HG03558 (cell line): ENCODE measurements at regions not wholly inside any gene's neighbourhood (a gene's known extent, or its start where the extent isn't known, plus 50 kb on each side); places are given as distances from the start of the nearest gene placed in this dataset.

Source experiments
- ATAC-seq: cut with Tn5 transposase; IDR thresholded peaks from one replicate; pipeline ENCODE4 v1.9.1; 2021; ENCODE audit warnings: moderate number of reproducible peaks; ENCODE audit not compliant: unreplicated experiment; ENCODE audit errors: extremely low read depth

GRCh38 chr13:24041651-24042225 is 118.8 kb upstream of the SPATA13 start:
- no peak for ATAC-seq

- no peak for ATAC-seq
These were observed 117.6 kb upstream of the SPATA13 start for GRCh38 chr13:24042710-24043440.

DNA sequence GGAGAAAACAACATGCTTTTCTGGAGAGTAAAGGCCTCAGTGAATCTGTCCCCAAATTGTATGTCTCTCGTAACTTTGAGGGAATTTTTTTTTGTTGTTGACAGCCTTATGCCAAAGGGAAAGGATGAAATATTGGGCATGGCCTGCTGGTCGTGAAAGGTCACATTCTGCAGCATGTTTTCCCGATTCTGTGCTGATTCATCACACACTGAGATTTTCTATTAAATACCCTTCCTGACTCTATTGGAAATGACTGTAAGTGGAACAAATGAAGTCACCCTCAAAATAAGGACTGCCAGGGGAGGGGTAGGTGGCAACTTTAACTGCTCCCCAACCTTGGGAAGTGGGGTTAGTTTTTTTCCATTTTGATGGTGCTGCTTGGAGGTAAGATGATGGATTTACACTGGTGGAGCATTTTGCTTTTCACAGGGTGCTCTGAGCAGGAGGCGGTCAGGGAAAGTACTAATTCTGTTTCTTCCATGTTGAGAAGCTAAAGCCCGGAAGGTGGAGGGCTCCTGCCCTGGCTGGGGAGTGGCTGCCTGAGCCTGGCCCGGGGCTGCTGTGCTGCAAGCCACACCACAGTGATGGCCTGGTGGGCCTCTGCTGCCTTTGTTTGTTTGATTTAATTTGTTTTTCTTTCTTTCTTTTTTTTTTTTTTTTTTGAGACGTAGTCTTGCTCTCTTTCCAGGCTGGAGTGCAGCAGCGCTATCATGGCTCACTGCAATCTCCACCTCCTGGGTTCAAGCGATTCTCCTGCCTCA is 116.8 kb upstream of the SPATA13 start:
- ATAC-seq, result no peak

- ATAC-seq, result no peak
These were observed 114.9 kb upstream of the SPATA13 start for GRCh38 chr13:24045597-24045996.

DNA sequence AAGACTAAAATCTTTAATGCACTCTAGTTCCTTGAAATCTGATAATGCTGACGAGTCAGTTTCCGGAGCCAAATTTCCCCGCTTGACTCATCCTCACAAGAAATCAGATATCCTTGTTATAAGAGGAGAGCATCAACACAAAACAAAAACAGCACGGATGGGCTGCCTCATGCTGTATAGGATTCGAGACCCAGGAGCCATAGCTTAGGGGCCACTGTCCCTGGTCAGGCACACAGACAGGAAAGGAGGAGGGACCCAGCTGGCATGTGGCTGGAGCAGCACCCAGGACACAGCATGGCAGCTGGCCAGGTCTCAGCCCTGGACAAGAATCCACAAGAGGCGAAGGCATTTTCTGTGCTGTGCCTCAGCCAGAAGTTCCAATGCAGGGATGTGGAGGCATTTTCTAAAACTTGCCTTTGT is 110.2 kb upstream of the SPATA13 start:
- ATAC-seq, result no peak

- no peak for ATAC-seq
These were observed 109.5 kb upstream of the SPATA13 start for GRCh38 chr13:24050796-24051715.

DNA sequence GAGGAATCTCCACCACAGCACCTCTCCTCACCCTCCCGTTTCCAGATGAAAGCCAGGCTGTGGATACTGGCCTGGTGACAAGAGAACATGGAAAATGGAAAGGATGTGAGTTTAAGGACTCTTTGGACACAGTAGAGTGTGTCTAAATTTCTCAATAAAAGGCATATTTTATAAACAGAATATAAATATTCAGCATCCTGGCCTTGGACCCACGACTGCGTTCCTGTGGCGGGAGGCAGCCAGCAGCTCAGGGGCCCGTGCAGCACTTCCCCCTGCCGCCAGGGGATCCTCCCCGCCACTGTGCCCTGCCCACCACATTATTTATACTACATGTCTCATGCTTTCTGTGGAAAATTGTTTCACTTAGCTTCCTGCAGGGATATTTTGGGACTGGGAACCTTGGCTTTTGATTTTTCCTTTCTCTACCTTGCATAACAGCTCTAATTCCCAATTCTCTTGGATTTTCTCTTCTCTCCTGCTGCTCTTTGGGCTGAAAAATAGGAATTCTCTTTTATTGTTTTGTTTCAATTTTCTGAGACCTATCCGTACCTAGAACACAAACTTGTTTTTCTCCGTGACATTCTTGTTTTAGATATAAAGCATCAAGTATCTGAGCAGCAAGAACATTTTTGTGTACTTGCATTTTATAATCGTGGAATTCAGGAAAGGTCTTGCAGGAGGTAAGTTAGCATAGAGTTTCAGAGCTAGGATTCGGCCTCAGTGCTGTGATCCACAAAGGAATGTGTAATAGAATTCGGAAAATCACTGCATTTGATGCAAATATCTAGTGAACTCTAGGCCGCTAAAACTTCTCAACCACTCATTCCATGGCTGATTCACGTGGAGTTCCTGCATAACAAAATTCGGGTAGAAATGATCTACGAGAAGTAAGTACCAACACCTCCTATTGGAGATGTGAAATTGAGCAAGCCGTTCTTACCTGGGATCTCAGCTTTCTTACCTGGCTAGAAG is 107.7 kb upstream of the SPATA13 start:
- no peak for ATAC-seq

- ATAC-seq, result no peak
These were observed 106.8 kb upstream of the SPATA13 start for GRCh38 chr13:24053519-24054251.

- no peak for ATAC-seq
These were observed 103.8 kb upstream of the SPATA13 start for GRCh38 chr13:24056616-24057137.

GRCh38 chr13:24060993-24061392 is 99.5 kb upstream of the SPATA13 start:
- no peak for ATAC-seq

DNA sequence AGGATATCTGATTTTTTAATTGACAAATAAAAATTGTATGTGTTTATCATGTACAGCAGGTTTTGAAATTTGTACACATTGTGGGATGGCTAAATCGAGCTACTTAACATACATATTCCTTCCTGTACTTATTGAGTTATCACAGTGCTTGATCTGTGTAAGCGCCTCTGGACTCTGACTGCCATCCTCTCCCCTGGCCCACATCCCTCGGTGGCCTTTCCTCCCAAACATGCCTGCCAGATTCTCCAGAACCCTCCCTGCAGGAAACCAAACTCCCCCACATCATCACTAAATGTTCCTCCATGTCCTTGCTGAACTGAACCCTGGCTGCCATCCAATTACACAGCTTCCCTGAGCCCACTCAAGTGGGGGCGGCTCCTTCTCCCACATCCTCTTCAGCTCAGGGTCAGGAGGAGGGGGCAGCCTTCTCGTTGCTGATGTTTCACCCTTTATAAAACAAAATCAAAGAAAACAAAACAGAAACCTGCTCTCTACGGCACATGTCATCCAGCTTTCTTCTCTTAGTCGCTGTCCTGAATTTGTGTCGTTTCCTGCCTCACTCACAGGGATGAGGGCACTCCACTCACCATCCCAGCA is 97.1 kb upstream of the SPATA13 start:
- no peak for ATAC-seq

GRCh38 chr13:24064371-24064770 is 96.1 kb upstream of the SPATA13 start:
- no peak for ATAC-seq

DNA sequence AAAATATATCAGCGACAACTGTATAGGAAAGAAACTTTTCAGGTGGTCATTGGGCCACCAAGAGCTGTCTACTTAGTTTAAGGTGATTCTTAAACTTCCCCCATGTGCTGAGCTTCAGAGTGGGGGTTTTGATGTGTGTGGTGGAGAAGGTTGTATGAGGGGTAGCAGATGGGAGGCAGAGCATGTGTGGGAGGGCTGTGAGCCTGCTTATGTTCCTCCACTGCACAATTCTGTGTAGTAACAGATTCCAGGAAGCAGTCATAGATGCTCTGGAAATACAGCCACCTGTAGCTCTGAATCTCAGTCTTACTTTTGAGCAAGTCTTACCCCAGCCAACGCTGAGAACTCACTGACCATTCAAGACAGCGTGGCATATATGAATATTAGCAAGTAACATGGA is 95.3 kb upstream of the SPATA13 start:
- ATAC-seq, result no peak

GRCh38 chr13:24066405-24067295 is 93.9 kb upstream of the SPATA13 start:
- no peak for ATAC-seq

DNA sequence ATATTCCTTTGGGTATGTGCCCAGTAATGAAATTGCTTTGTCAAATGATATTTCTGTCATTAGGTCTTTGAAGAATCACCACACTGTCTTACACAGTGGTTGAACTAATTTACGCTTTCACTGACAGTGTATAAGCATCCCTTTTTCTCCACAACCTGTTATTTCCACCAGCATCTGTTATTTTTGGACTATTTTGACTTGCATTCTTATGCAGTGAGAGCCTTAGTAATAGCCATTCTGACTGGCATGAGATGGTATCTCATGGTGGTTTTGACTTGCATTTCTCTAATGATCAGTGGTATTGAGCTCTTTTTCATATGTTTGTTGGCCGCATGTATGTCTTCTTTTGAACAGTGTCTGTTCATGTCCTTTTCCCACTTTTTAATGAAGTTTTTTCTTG is 92.0 kb upstream of the SPATA13 start:
- ATAC-seq, result no peak

- no peak for ATAC-seq
These were observed 89.5 kb upstream of the SPATA13 start for GRCh38 chr13:24071016-24071415.
